Gastroesophageal sphincter (tissue), 3 donors: ENCODE measurements at regions not wholly inside any gene's neighbourhood (a gene's known extent, or its start where the extent isn't known, plus 50 kb on each side); places are given as distances from the start of the nearest gene placed in this dataset.

Experiments
- POLR2A ChIP-seq, 2 donors: fragments of 450-650 bp; IDR thresholded peaks; one replicate each; pipeline ENCODE4 v1.6.1; 2017; ENCODE audit warnings: antibody characterized with exemption in 2 of 2, mild to moderate bottlenecking in 2 of 2, moderate library complexity in 1 of 2
- POLR2AphosphoS5 ChIP-seq: sonication (generic); formaldehyde crosslinking; IDR thresholded peaks from one replicate; pipeline ENCODE4 v1.6.1; 2017; ENCODE audit warnings: antibody characterized with exemption
- TF ChIP-seq, protein P1 (sequence below), 4 experiments: fragments of 200-600 bp in 2 of 4; fragments of 450-650 bp in 2 of 4; sonication (generic) in 1 of 4; IDR thresholded peaks; one replicate each; pipeline ENCODE4 v1.5.1; 2017 to 2019; ENCODE audit warnings: antibody characterized with exemption in 4 of 4, mild to moderate bottlenecking in 2 of 4, moderate library complexity in 2 of 4

DNA sequence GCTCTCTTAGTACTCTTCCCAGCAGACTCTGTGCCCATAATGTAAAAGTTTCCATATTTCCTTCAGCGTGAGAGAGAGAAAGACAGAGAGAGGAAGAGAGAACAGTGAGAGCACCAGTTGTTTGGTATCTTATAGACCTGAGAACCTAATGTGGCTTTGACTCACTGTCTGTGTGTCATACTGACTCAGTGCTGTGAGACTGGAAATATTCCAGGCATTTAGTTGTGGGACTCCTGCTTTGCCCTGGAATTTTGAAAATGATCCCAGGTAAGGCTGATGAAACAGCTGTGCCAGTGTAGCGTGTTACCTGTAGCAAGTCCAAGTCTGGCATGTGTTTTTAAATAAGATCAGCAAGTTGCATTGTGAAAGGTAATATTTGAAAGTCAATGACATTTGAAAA is 87.9 kb upstream of the KCNH7 start:
- TF ChIP-seq POLR2AphosphoS5, result no peak
- no peak for TF ChIP-seq POLR2A (IDR thresholded peaks at IDR 0.05)
- TF ChIP-seq, protein P1, sequence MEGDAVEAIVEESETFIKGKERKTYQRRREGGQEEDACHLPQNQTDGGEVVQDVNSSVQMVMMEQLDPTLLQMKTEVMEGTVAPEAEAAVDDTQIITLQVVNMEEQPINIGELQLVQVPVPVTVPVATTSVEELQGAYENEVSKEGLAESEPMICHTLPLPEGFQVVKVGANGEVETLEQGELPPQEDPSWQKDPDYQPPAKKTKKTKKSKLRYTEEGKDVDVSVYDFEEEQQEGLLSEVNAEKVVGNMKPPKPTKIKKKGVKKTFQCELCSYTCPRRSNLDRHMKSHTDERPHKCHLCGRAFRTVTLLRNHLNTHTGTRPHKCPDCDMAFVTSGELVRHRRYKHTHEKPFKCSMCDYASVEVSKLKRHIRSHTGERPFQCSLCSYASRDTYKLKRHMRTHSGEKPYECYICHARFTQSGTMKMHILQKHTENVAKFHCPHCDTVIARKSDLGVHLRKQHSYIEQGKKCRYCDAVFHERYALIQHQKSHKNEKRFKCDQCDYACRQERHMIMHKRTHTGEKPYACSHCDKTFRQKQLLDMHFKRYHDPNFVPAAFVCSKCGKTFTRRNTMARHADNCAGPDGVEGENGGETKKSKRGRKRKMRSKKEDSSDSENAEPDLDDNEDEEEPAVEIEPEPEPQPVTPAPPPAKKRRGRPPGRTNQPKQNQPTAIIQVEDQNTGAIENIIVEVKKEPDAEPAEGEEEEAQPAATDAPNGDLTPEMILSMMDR (IDR thresholded peaks at IDR 0.05), result no peak
